GM23338 (cell line): ENCODE measurements at regions not wholly inside any gene's neighbourhood (a gene's known extent, or its start where the extent isn't known, plus 50 kb on each side); places are given as distances from the start of the nearest gene placed in this dataset.

Source experiments
- ATAC-seq: fragments of 200-7000 bp; cut with Tn5 transposase; 3 replicates; pipeline ENCODE4 v1.9.1; 2020
- DNase-seq: peaks from one replicate; pipeline ENCODE4 v3.0.0-alpha.2; 2015; ENCODE audit warnings: low spot score
- H2AFZ ChIP-seq: fragments of 200-600 bp; sonication (generic); 2 replicates; pipeline ENCODE4 v1.8.0; 2016; ENCODE audit warnings: antibody characterized with exemption, mild to moderate bottlenecking, moderate library complexity
- H3F3A ChIP-seq: fragments of 200-600 bp; sonication (generic); replicated peaks from 2 replicates; pipeline ENCODE4 v1.8.0; 2017; ENCODE audit warnings: antibody characterized with exemption, mixed run types, low read depth
- H3K27ac ChIP-seq: fragments of 200-600 bp; sonication (generic); 2 replicates; pipeline ENCODE4 v1.6.1; 2016; ENCODE audit warnings: low read depth
- H3K27me3 ChIP-seq: fragments of 200-600 bp; sonication (generic); 2 replicates; pipeline ENCODE4 v1.8.0; 2016; ENCODE audit warnings: mild to moderate bottlenecking, mixed run types, moderate library complexity; ENCODE audit not compliant: insufficient read depth
- H3K36me3 ChIP-seq: fragments of 200-600 bp; sonication (generic); 2 replicates; pipeline ENCODE4 v1.8.0; 2016; ENCODE audit warnings: mild to moderate bottlenecking; ENCODE audit not compliant: insufficient read depth
- H3K4me1 ChIP-seq: fragments of 200-600 bp; sonication (generic); 2 replicates; pipeline ENCODE4 v1.8.0; 2016; ENCODE audit warnings: mild to moderate bottlenecking, moderate library complexity; ENCODE audit not compliant: insufficient read depth
- H3K4me2 ChIP-seq: fragments of 200-600 bp; sonication (generic); 2 replicates; pipeline ENCODE4 v1.7.1; 2017; ENCODE audit warnings: mixed run types
- H3K4me3 ChIP-seq: fragments of 200-600 bp; sonication (generic); 2 replicates; pipeline ENCODE4 v1.6.1; 2016; ENCODE audit warnings: mixed run types
- H3K79me2 ChIP-seq: fragments of 200-600 bp; sonication (generic); replicated peaks from 2 replicates; pipeline ENCODE4 v1.8.0; 2017; ENCODE audit warnings: mild to moderate bottlenecking; ENCODE audit not compliant: insufficient read depth
- H3K9me2 ChIP-seq: fragments of 200-600 bp; sonication (generic); 2 replicates; pipeline ENCODE4 v1.8.0; 2017; ENCODE audit not compliant: insufficient read depth
- H4K20me1 ChIP-seq: fragments of 200-600 bp; sonication (generic); replicated peaks from 2 replicates; pipeline ENCODE4 v1.8.0; 2017; ENCODE audit warnings: mild to moderate bottlenecking; ENCODE audit not compliant: insufficient read depth
- H3K27ac Mint-ChIP-seq: 2 replicates; pipeline ENCODE4 v1.8.0; 2020; ENCODE audit warnings: inconsistent platforms, mild to moderate bottlenecking, moderate library complexity, mixed read lengths
- H3K27me3 Mint-ChIP-seq: 3 replicates; pipeline ENCODE4 v1.8.0; 2022; ENCODE audit warnings: low read depth, mild to moderate bottlenecking, moderate library complexity, mixed read lengths, inconsistent platforms; ENCODE audit not compliant: insufficient read depth, poor library complexity
- H3K36me3 Mint-ChIP-seq: 3 replicates; pipeline ENCODE4 v1.8.0; 2021; ENCODE audit warnings: low read depth, mild to moderate bottlenecking, inconsistent platforms, moderate library complexity, mixed read lengths
- H3K4me1 Mint-ChIP-seq: 3 replicates; pipeline ENCODE4 v1.8.0; 2020; ENCODE audit warnings: mild to moderate bottlenecking, inconsistent platforms, mixed read lengths
- H3K4me3 Mint-ChIP-seq: 3 replicates; pipeline ENCODE4 v1.8.0; 2021; ENCODE audit warnings: moderate library complexity, mild to moderate bottlenecking, inconsistent platforms, mixed read lengths
- H3K9me3 Mint-ChIP-seq: 3 replicates; pipeline ENCODE4 v1.8.0; 2020; ENCODE audit warnings: moderate library complexity, mild to moderate bottlenecking, inconsistent platforms, mixed read lengths
- CTCF ChIP-seq, 2 experiments: fragments of 200-600 bp in 1 of 2; sonication (generic) in 1 of 2; conservative IDR thresholded peaks; 2 replicates each; pipeline versions ENCODE4 v1.5.1 to v1.6.1; 2016 to 2017; ENCODE audit warnings: antibody characterized with exemption in 2 of 2, low read depth in 2 of 2, mild to moderate bottlenecking in 2 of 2, moderate library complexity in 1 of 2
- ETS1 ChIP-seq: IDR thresholded peaks from 2 replicates; pipeline ENCODE4 v1.6.1; 2016; ENCODE audit warnings: antibody characterized with exemption
- EZH2 ChIP-seq: fragments of 200-600 bp; sonication (generic); IDR thresholded peaks from one replicate; pipeline ENCODE4 v1.8.0; 2017; ENCODE audit warnings: antibody characterized with exemption, mild to moderate bottlenecking, low read depth; ENCODE audit not compliant: unreplicated experiment
- JUNB ChIP-seq: IDR thresholded peaks from one replicate; pipeline ENCODE4 v1.6.1; 2016; ENCODE audit warnings: antibody characterized with exemption; ENCODE audit not compliant: unreplicated experiment
- POLR2AphosphoS5 ChIP-seq: IDR thresholded peaks from 2 replicates; pipeline ENCODE4 v1.6.1; 2016; ENCODE audit warnings: antibody characterized with exemption, low read depth
- ZNF114 ChIP-seq: fragments of 250-450 bp; sonication (Bioruptor Pico); IDR thresholded peaks from 2 replicates; pipeline ENCODE4 v1.5.0; 2020; ENCODE audit warnings: mild to moderate bottlenecking, moderate library complexity
- ZNF331 ChIP-seq: fragments of 250-450 bp; sonication (Bioruptor Pico); IDR thresholded peaks from 2 replicates; pipeline ENCODE4 v1.5.0; 2020; ENCODE audit warnings: low read depth, mild to moderate bottlenecking, moderate library complexity

- H4K20me1 ChIP-seq = no peaks in the 10 kb centered on the region
- no peak overlapping the region for H3K4me3 ChIP-seq
- H3K9me2 ChIP-seq = peaks cover 6% of the 10 kb centered on the region; the same call in 1 of the 2 replicates
- Mint-ChIP-seq H3K27ac (no peak overlapping the region), H3K36me3 (peaks cover 14% of the 10 kb centered on the region), H3K4me1 (no peaks in the 10 kb centered on the region), H3K27me3 (peaks cover 1% of the 10 kb centered on the region), H3K4me3 (no peak overlapping the region), H3K9me3 (peaks cover 58% of the 10 kb centered on the region)
- no peaks in the 10 kb centered on the region for H3K27me3 ChIP-seq
- H3F3A ChIP-seq = no peaks in the 10 kb centered on the region
- H3K27ac ChIP-seq = no peak overlapping the region
- ATAC-seq (no peak), DNase-seq (no peak)
- no peaks in the 10 kb centered on the region for H3K36me3 ChIP-seq
- no peak overlapping the region for H3K4me2 ChIP-seq
- no peak overlapping the region for H2AFZ ChIP-seq
- H3K79me2 ChIP-seq = no peaks in the 10 kb centered on the region
- no peak for TF ChIP-seq CTCF (conservative IDR thresholded peaks at IDR 0.05; ENCODE audit: low read depth in 2 of 2)
- no peaks in the 10 kb centered on the region for H3K4me1 ChIP-seq
Measured at GRCh38 chr11:129543515-129544290, 168.1 kb downstream of the BARX2 start.

- Histone ChIP-seq H3K79me2 (no peaks in the 10 kb centered on the region), H3K9me2 (peaks cover 6% of the 10 kb centered on the region; the same call in 1 of the 2 replicates), H3K4me1 (no peaks in the 10 kb centered on the region), H3K4me3 (no peak overlapping the region), H2AFZ (no peak overlapping the region), H4K20me1 (no peaks in the 10 kb centered on the region), H3K27ac (no peak overlapping the region), H3K27me3 (no peaks in the 10 kb centered on the region), H3F3A (no peaks in the 10 kb centered on the region), H3K4me2 (no peak overlapping the region), H3K36me3 (no peaks in the 10 kb centered on the region)
- TF ChIP-seq EZH2 (no peak), ETS1 (no peak), ZNF114 (no peak), POLR2AphosphoS5 (no peak), CTCF (conservative IDR thresholded peaks at IDR 0.05; ENCODE audit: low read depth in 2 of 2) (no peak), JUNB (no peak), ZNF331 (CRISPR knock-in tag) (no peak)
- peaks cover 12% of the 10 kb centered on the region for H3K36me3 Mint-ChIP-seq
- H3K27ac Mint-ChIP-seq = no peak overlapping the region
- ATAC-seq = no peak
- peaks cover 1% of the 10 kb centered on the region for H3K27me3 Mint-ChIP-seq
- no peak for DNase-seq
- no peak overlapping the region for H3K4me3 Mint-ChIP-seq
- H3K4me1 Mint-ChIP-seq = no peaks in the 10 kb centered on the region
- peaks cover 51% of the 10 kb centered on the region for H3K9me3 Mint-ChIP-seq
Measured at GRCh38 chr11:129544691-129545090, 169.0 kb downstream of the BARX2 start.
